Breast epithelium (tissue), 4 donors: ENCODE measurements at regions not wholly inside any gene's neighbourhood (a gene's known extent, or its start where the extent isn't known, plus 50 kb on each side); places are given as distances from the start of the nearest gene placed in this dataset.

ENCODE experiments used
- DNase-seq, 2 donors: peaks; one replicate each; pipeline ENCODE4 v3.0.0-alpha.2; 2019; ENCODE audit warnings: low spot score in 2 of 2
- H3K27ac ChIP-seq, 2 donors: fragments of 200-600 bp; sonication (generic) in 1 of 2; one replicate each; pipeline ENCODE4 v1.5.1; 2016 to 2019; ENCODE audit warnings: mild to moderate bottlenecking in 1 of 2
- H3K27me3 ChIP-seq, 2 donors: fragments of 200-600 bp; sonication (generic) in 1 of 2; one replicate each; pipeline versions ENCODE4 v1.5.1 to v1.6.0; 2017 to 2019; ENCODE audit warnings: control low read depth in 1 of 2, mild to moderate bottlenecking in 1 of 2
- H3K36me3 ChIP-seq: fragments of 200-600 bp; one replicate; pipeline ENCODE4 v1.5.1; 2019
- H3K4me1 ChIP-seq, 2 donors: fragments of 200-600 bp; sonication (generic); one replicate each; pipeline ENCODE4 v1.5.1; 2016 to 2019; ENCODE audit warnings: control low read depth in 1 of 2
- H3K4me3 ChIP-seq, 3 donors: fragments of 200-600 bp; sonication (generic); 1 replicate in 2 of 3; 2 replicates in 1 of 3; pipeline ENCODE4 v1.5.1; 2016 to 2019; ENCODE audit warnings: mild to moderate bottlenecking in 3 of 3, moderate library complexity in 2 of 3
- H3K9me3 ChIP-seq, 2 donors: fragments of 200-600 bp; sonication (generic) in 1 of 2; one replicate each; pipeline ENCODE4 v1.5.1; 2016 to 2019; ENCODE audit warnings: control low read depth in 1 of 2
- CTCF ChIP-seq, 3 donors: fragments of 450-650 bp; IDR thresholded peaks; one replicate each; pipeline ENCODE4 v1.5.1; 2016 to 2017; ENCODE audit warnings: antibody characterized with exemption in 3 of 3, mild to moderate bottlenecking in 3 of 3, moderate library complexity in 3 of 3
- POLR2A ChIP-seq: fragments of 450-650 bp; IDR thresholded peaks from one replicate; pipeline ENCODE4 v1.6.1; 2016; ENCODE audit warnings: antibody characterized with exemption, mild to moderate bottlenecking, moderate library complexity
- POLR2AphosphoS5 ChIP-seq, 3 donors: sonication (generic); formaldehyde crosslinking; IDR thresholded peaks; one replicate each; pipeline ENCODE4 v1.6.1; 2017; ENCODE audit warnings: antibody characterized with exemption in 3 of 3
- intact Hi-C: fragments of 100-400 bp; cut with DNase I; formaldehyde crosslinking; loops from one replicate; pipeline ENCODE4 v1.15.1; 2023; ENCODE audit warnings: low total_unique reads

- Histone ChIP-seq H3K4me3 (no peak overlapping the region), H3K9me3 (no peaks in the 10 kb centered on the region), H3K27me3 (peaks cover 0 to 5% of the 10 kb centered on the region in 2 donors), H3K36me3 (no peaks in the 10 kb centered on the region), H3K4me1 (no peaks in the 10 kb centered on the region), H3K27ac (no peak overlapping the region)
- TF ChIP-seq POLR2AphosphoS5 (IDR thresholded peaks at IDR 0.05) (no peak), CTCF (IDR thresholded peaks at IDR 0.05) (no peak), POLR2A (no peak)
- intact Hi-C loops = no loop called here
- DNase-seq = no peak
Measured at GRCh38 chr9:19618816-19619215, 170.0 kb downstream of the SLC24A2 start.

GRCh38 chr9:19615036-19615624 is 173.7 kb downstream of the SLC24A2 start:
- Histone ChIP-seq H3K27me3 (peaks cover 0 to 5% of the 10 kb centered on the region in 2 donors), H3K9me3 (no peaks in the 10 kb centered on the region), H3K27ac (no peak overlapping the region), H3K36me3 (no peaks in the 10 kb centered on the region), H3K4me1 (no peaks in the 10 kb centered on the region), H3K4me3 (no peak overlapping the region)
- no peak for TF ChIP-seq POLR2A
- DNase-seq = no peak
- intact Hi-C loops = no loop called here

GRCh38 chr9:19614294-19614693 is 174.5 kb downstream of the SLC24A2 start:
- DNase-seq = no peak
- H3K9me3 ChIP-seq = no peaks in the 10 kb centered on the region
- intact Hi-C loops = no loop called here
- H3K36me3 ChIP-seq = no peaks in the 10 kb centered on the region
- H3K4me1 ChIP-seq = no peaks in the 10 kb centered on the region
- H3K27ac ChIP-seq = no peak overlapping the region
- peaks cover 0 to under 1% of the 10 kb centered on the region in 2 donors for H3K27me3 ChIP-seq
- no peak for TF ChIP-seq POLR2AphosphoS5 (IDR thresholded peaks at IDR 0.05)
- no peak for TF ChIP-seq CTCF (IDR thresholded peaks at IDR 0.05)
- no peak for TF ChIP-seq POLR2A
- H3K4me3 ChIP-seq = no peak overlapping the region

GRCh38 chr9:19600538-19600937 is 188.3 kb downstream of the SLC24A2 start:
- Histone ChIP-seq H3K36me3 (no peaks in the 10 kb centered on the region), H3K9me3 (no peaks in the 10 kb centered on the region), H3K4me3 (no peak overlapping the region), H3K4me1 (no peaks in the 10 kb centered on the region), H3K27ac (no peak overlapping the region), H3K27me3 (no peaks in the 10 kb centered on the region)
- no peak for TF ChIP-seq POLR2A
- no peak for TF ChIP-seq POLR2AphosphoS5 (IDR thresholded peaks at IDR 0.05)
- no peak for TF ChIP-seq CTCF (IDR thresholded peaks at IDR 0.05)
- intact Hi-C loops = no loop called here
- DNase-seq = no peak

- TF ChIP-seq POLR2A (no peak), POLR2AphosphoS5 (IDR thresholded peaks at IDR 0.05) (no peak), CTCF (IDR thresholded peaks at IDR 0.05) (no peak)
- intact Hi-C loops = no loop called here
- DNase-seq = no peak
- H3K27me3 ChIP-seq = peaks cover 0 to under 1% of the 10 kb centered on the region in 2 donors
- H3K27ac ChIP-seq = no peak overlapping the region
- no peak overlapping the region for H3K4me3 ChIP-seq
- H3K4me1 ChIP-seq = no peaks in the 10 kb centered on the region
- no peaks in the 10 kb centered on the region for H3K36me3 ChIP-seq
- no peaks in the 10 kb centered on the region for H3K9me3 ChIP-seq
Measured at GRCh38 chr9:19598722-19599121, 189.9 kb downstream of the ACER2 start.

GRCh38 chr9:19597176-19597575 is 188.4 kb downstream of the ACER2 start:
- intact Hi-C loops = no loop called here
- Histone ChIP-seq H3K4me1 (no peaks in the 10 kb centered on the region), H3K9me3 (no peaks in the 10 kb centered on the region), H3K27ac (no peak overlapping the region), H3K27me3 (peaks cover 0 to 4% of the 10 kb centered on the region in 2 donors), H3K36me3 (no peaks in the 10 kb centered on the region), H3K4me3 (no peak overlapping the region)
- TF ChIP-seq POLR2A (no peak), CTCF (IDR thresholded peaks at IDR 0.05) (no peak), POLR2AphosphoS5 (IDR thresholded peaks at IDR 0.05) (no peak)
- no peak for DNase-seq
